ENCODE measurements at regions not wholly inside any gene's neighbourhood (a gene's known extent, or its start where the extent isn't known, plus 50 kb on each side); places are given as distances from the start of the nearest gene placed in this dataset.

DNA sequence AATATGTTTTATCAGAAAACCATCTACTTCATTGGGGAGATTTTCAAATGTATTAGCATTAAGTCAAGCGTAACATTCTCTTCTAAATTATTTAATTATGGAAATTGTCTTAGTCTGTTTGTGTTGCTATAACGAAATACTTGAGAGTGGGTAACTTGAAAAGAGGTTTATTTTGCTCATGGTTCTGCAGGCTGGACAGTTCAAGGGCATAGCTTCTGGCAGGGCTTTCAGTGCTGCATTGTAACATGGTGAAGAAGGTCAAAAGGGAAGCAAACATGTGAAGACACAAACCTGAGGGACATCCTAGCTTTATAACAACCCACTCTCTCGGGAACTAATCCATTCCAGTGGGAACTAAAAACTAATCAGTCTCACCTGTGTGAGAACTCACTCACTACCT lies 84.3 kb upstream of the TMPO start:
- TF ChIP-seq, protein P1, sequence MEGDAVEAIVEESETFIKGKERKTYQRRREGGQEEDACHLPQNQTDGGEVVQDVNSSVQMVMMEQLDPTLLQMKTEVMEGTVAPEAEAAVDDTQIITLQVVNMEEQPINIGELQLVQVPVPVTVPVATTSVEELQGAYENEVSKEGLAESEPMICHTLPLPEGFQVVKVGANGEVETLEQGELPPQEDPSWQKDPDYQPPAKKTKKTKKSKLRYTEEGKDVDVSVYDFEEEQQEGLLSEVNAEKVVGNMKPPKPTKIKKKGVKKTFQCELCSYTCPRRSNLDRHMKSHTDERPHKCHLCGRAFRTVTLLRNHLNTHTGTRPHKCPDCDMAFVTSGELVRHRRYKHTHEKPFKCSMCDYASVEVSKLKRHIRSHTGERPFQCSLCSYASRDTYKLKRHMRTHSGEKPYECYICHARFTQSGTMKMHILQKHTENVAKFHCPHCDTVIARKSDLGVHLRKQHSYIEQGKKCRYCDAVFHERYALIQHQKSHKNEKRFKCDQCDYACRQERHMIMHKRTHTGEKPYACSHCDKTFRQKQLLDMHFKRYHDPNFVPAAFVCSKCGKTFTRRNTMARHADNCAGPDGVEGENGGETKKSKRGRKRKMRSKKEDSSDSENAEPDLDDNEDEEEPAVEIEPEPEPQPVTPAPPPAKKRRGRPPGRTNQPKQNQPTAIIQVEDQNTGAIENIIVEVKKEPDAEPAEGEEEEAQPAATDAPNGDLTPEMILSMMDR (IDR thresholded peaks at IDR 0.05): no peak
- no peak for TF ChIP-seq POLR2A (IDR thresholded peaks at IDR 0.05)

Measured in breast epithelium (tissue), 3 donors.